K562 (cell line): ENCODE measurements at regions not wholly inside any gene's neighbourhood (a gene's known extent, or its start where the extent isn't known, plus 50 kb on each side); places are given as distances from the start of the nearest gene placed in this dataset.

ENCODE experiments used
- ATAC-seq: fragments of 200-7000 bp; cut with Tn5 transposase; 3 replicates; pipeline ENCODE4 v1.9.1; 2020; ENCODE audit warnings: moderate library complexity
- BruUV-seq: library from RNA; stranded (reverse); fragments of 400-500 nt; replicated peaks from 2 replicates; lab custom pipeline; 2021; lab: Mats Ljungman, UMichigan
- CTCF ChIA-PET: fragments of 300-600 bp; formaldehyde crosslinking; extraction: SDS; loops from one replicate; lab custom pipeline; 2021; ENCODE audit warnings: low intra/inter-chr PET ratio; lab: Yijun Ruan, JAX
- POLR2A ChIA-PET: fragments of 300-600, 350-650 bp; sonication (Branson Sonifier 250); formaldehyde crosslinking; extraction: SDS; loops from one replicate; lab custom pipeline; 2021; ENCODE audit warnings: antibody characterized with exemption, inconsistent platforms; lab: Yijun Ruan, JAX
- DNase-seq, 4 experiments: peaks; one replicate each; pipeline versions ENCODE4 v3.0.0 to v3.0.0-alpha.2; 2011 to 2018; ENCODE audit warnings: low spot score in 3 of 4, mixed read lengths in 3 of 4; ENCODE audit errors: extremely low read depth in 1 of 4
- FAIRE-seq: peaks from 2 replicates; lab custom pipeline; 2011; peaks lifted over from hg19 to GRCh38; lab: Jason Lieb, UNC
- H2AFZ ChIP-seq: 2 replicates; pipeline ENCODE4 v1.6.0; 2011; ENCODE audit warnings: low read depth, low read length, control low read depth, inconsistent platforms
- H3K27ac ChIP-seq: fragments of 200-600 bp; 3 replicates; pipeline ENCODE4 v1.8.0; 2011; ENCODE audit warnings: low read depth, mild to moderate bottlenecking, control low read depth, inconsistent platforms, low read length, moderate library complexity, mixed read lengths; ENCODE audit errors: extremely low read depth
- H3K27me3 ChIP-seq, 2 experiments: fragments of 300-600 bp in 1 of 2; 2 replicates in 1 of 2; 3 replicates in 1 of 2; pipeline versions ENCODE4 v1.6.0 to v1.8.0; 2011; ENCODE audit warnings: inconsistent platforms in 2 of 2, low read length in 2 of 2, mild to moderate bottlenecking in 1 of 2, mixed read lengths in 1 of 2, moderate library complexity in 1 of 2; ENCODE audit not compliant: control insufficient read depth in 2 of 2, insufficient read depth in 2 of 2
- H3K36me3 ChIP-seq: fragments of 300-600 bp; 3 replicates; pipeline ENCODE4 v1.8.0; 2011; ENCODE audit warnings: mild to moderate bottlenecking, low read length, inconsistent platforms; ENCODE audit not compliant: control insufficient read depth, insufficient read depth
- H3K4me1 ChIP-seq, 2 experiments: fragments of 200-600 bp in 1 of 2; replicated peaks in 1 of 2; 2 replicates in 1 of 2; 3 replicates in 1 of 2; pipeline versions ENCODE4 v1.5.1 to v1.8.0; 2011; ENCODE audit warnings: inconsistent platforms in 2 of 2, low read length in 2 of 2, mild to moderate bottlenecking in 1 of 2, mixed read lengths in 1 of 2, moderate library complexity in 1 of 2; ENCODE audit not compliant: control insufficient read depth in 2 of 2, insufficient read depth in 2 of 2
- H3K4me2 ChIP-seq: 2 replicates; pipeline ENCODE4 v1.6.1; 2011; ENCODE audit warnings: low read length, control low read depth, inconsistent platforms, mixed read lengths; ENCODE audit not compliant: insufficient read depth
- H3K4me3 ChIP-seq: fragments of 200-600 bp; sonication (generic), shearing (Covaris generic); 2 replicates; pipeline ENCODE4 v1.5.1; 2016; ENCODE audit warnings: control low read depth, inconsistent platforms
- H3K79me2 ChIP-seq: fragments of 200-600 bp; 3 replicates; pipeline ENCODE4 v1.8.0; 2011; ENCODE audit warnings: low read length, inconsistent platforms; ENCODE audit not compliant: control insufficient read depth, insufficient read depth
- H3K9ac ChIP-seq, 2 experiments: 2 replicates each; pipeline versions ENCODE4 v1.6.0 to v1.6.1; 2011; ENCODE audit warnings: low read depth in 2 of 2, low read length in 2 of 2, control low read depth in 1 of 2, inconsistent platforms in 1 of 2, mild to moderate bottlenecking in 1 of 2, mixed read lengths in 1 of 2; ENCODE audit not compliant: insufficient read depth in 1 of 2
- H3K9me1 ChIP-seq: one replicate; pipeline ENCODE4 v1.6.0; 2011; ENCODE audit warnings: inconsistent platforms, mild to moderate bottlenecking, low read length, moderate library complexity; ENCODE audit not compliant: control insufficient read depth, insufficient read depth
- H3K9me3 ChIP-seq: replicated peaks from 2 replicates; pipeline ENCODE4 v1.5.1; 2011; ENCODE audit warnings: low read depth, low read length, inconsistent platforms; ENCODE audit not compliant: control insufficient read depth, insufficient read depth
- H4K20me1 ChIP-seq: replicated peaks from 2 replicates; pipeline ENCODE4 v1.6.1; 2011; ENCODE audit warnings: low read length, inconsistent platforms, mixed read lengths; ENCODE audit not compliant: control insufficient read depth, insufficient read depth
- ARID3A ChIP-seq: IDR thresholded peaks from 2 replicates; pipeline ENCODE4 v1.6.1; 2012; ENCODE audit warnings: low read depth, low read length, improper control_type of control experiment, borderline replicate concordance
- CCAR2 ChIP-seq: fragments of 200-400 bp; formaldehyde crosslinking; IDR thresholded peaks from 2 replicates; pipeline ENCODE4 v1.6.1; 2017; ENCODE audit warnings: mild to moderate bottlenecking, low read depth, low read length
- E2F3 ChIP-seq: fragments of 250-450 bp; sonication (Bioruptor Pico); IDR thresholded peaks from 2 replicates; pipeline ENCODE4 v1.4.0; 2020; ENCODE audit warnings: mild to moderate bottlenecking
- EZH2 ChIP-seq: IDR thresholded peaks from 2 replicates; pipeline ENCODE4 v1.6.1; 2012; ENCODE audit warnings: low read depth, mild to moderate bottlenecking, inconsistent platforms, low read length, borderline replicate concordance
- GTF2E2 ChIP-seq: fragments of 200-800 bp; sonication (Bioruptor generic); IDR thresholded peaks from 2 replicates; pipeline ENCODE4 v1.6.1; 2016; ENCODE audit warnings: missing genetic modification characterization, missing compliant biosample characterization
- MCM3 ChIP-seq: fragments of 450-650 bp; IDR thresholded peaks from 2 replicates; pipeline ENCODE4 v1.6.1; 2016
- MCM7 ChIP-seq, 2 experiments: fragments of 450-650 bp; IDR thresholded peaks; 2 replicates each; pipeline ENCODE4 v1.6.1; 2016 to 2018
- MXD1 ChIP-seq: fragments of 250-450 bp; sonication (Bioruptor Pico); IDR thresholded peaks from 2 replicates; pipeline ENCODE4 v1.8.0; 2021; ENCODE audit warnings: borderline replicate concordance, mild to moderate bottlenecking, moderate library complexity; ENCODE audit not compliant: poor library complexity, severe bottlenecking
- NR4A1 ChIP-seq, 2 experiments: fragments of 250-450 bp in 1 of 2; fragments of 450-650 bp in 1 of 2; sonication (Bioruptor Pico) in 1 of 2; IDR thresholded peaks; 2 replicates each; pipeline versions ENCODE4 v1.4.0 to v1.6.1; 2016 to 2020; ENCODE audit warnings: mild to moderate bottlenecking in 2 of 2, missing compliant biosample characterization in 1 of 2, missing genetic modification characterization in 1 of 2, moderate library complexity in 1 of 2
- SMAD4 ChIP-seq: fragments of 250-450 bp; sonication (Bioruptor Pico); conservative IDR thresholded peaks from 2 replicates; pipeline ENCODE4 v1.8.0; 2021; ENCODE audit warnings: inconsistent platforms, mild to moderate bottlenecking, moderate library complexity
- STAG1 ChIP-seq: sonication (generic); formaldehyde crosslinking; IDR thresholded peaks from 2 replicates; pipeline ENCODE4 v1.5.0; 2020; ENCODE audit warnings: missing genetic modification reagents, borderline replicate concordance
- U2AF2 ChIP-seq: fragments of 200-400 bp; formaldehyde crosslinking; optimal IDR thresholded peaks from 2 replicates; pipeline ENCODE3; 2017; ENCODE audit warnings: low read depth, mild to moderate bottlenecking, low read length
- ZNF140 ChIP-seq: fragments of 250-450 bp; sonication (Bioruptor Pico); IDR thresholded peaks from 2 replicates; pipeline ENCODE4 v1.8.0; 2021; ENCODE audit warnings: moderate library complexity, mild to moderate bottlenecking, inconsistent platforms
- WGBS: fragments of 100-300 bp; shearing (Covaris generic); methylation state at CpG from one replicate; pipeline ENCODE4 v1.1.6; 2016; ENCODE audit warnings: low coverage, mixed read lengths; ENCODE audit not compliant: insufficient coverage; ENCODE audit errors: missing lambda C conversion rate; 5-methylcytosine and 5-hydroxymethylcytosine counted together
- in situ Hi-C: fragments of 300-500 bp; cut with MboI; formaldehyde crosslinking; loops from 4 replicates; pipeline ENCODE4 v1.15.0; 2018; ENCODE audit warnings: inconsistent platforms, mixed read lengths
- intact Hi-C: fragments of 100-400 bp; cut with micrococcal nuclease; formaldehyde crosslinking; loops from 2 replicates; pipeline ENCODE4 v1.14.2; 2022

GRCh38 chr6:169378620-169379381 lies 125.2 kb upstream of the THBS2 start:
- Histone ChIP-seq H3K4me2 (no peak overlapping the region), H4K20me1 (no peaks in the 10 kb centered on the region), H3K9me3 (no peaks in the 10 kb centered on the region), H3K27ac (no peak overlapping the region), H3K9me1 (no peaks in the 10 kb centered on the region), H2AFZ (no peak overlapping the region), H3K4me1 (no peaks in the 10 kb centered on the region), H3K4me3 (no peak overlapping the region), H3K27me3 (peaks cover 25 to 44% of the 10 kb centered on the region in 2 experiments; a peak in 4 of 5 replicates), H3K36me3 (no peaks in the 10 kb centered on the region), H3K79me2 (no peaks in the 10 kb centered on the region), H3K9ac (no peak overlapping the region)
- intact Hi-C loops, result no loop called here
- 2% methylated on average over 22 of the region's 22 CpGs for WGBS
- no TSS peak for BruUV-seq
- ATAC-seq (no peak), DNase-seq (no peak), FAIRE-seq (no peak)
- ChIA-PET CTCF (no interaction called here), POLR2A (no interaction called here)
- in situ Hi-C loops, result no loop called here
- TF ChIP-seq E2F3 (no peak), MCM3 (0 out of 2 replicates have a peak, but pooled peaks have one; percentile 18), EZH2 (no peak)

- Histone ChIP-seq H2AFZ (no peak overlapping the region), H3K9ac (no peak overlapping the region), H3K9me1 (no peaks in the 10 kb centered on the region), H3K4me1 (no peaks in the 10 kb centered on the region), H3K9me3 (no peaks in the 10 kb centered on the region), H3K4me2 (no peak overlapping the region), H4K20me1 (no peaks in the 10 kb centered on the region), H3K4me3 (no peak overlapping the region), H3K27me3 (peaks cover 25 to 38% of the 10 kb centered on the region in 2 experiments; a peak in 4 of 5 replicates), H3K36me3 (no peaks in the 10 kb centered on the region), H3K79me2 (no peaks in the 10 kb centered on the region), H3K27ac (no peak overlapping the region)
- no peak for FAIRE-seq
- 0% methylated on average over 8 of the region's 10 CpGs for WGBS
- in situ Hi-C loops, result no loop called here
- no TSS peak for BruUV-seq
- ATAC-seq, result no peak
- ChIA-PET CTCF (no interaction called here), POLR2A (no interaction called here)
- intact Hi-C loops, result no loop called here
- no peak for DNase-seq
- no peak for TF ChIP-seq GTF2E2 (tag)
- TF ChIP-seq ARID3A, result no peak
- no peak for TF ChIP-seq STAG1 (CRISPR knock-in tag)
- TF ChIP-seq CCAR2, result no peak
- TF ChIP-seq ZNF140 (CRISPR knock-in tag), result no peak
- no peak for TF ChIP-seq MXD1 (CRISPR knock-in tag)
- no peak for TF ChIP-seq MCM7 (IDR thresholded peaks at IDR 0.05)
- no peak for TF ChIP-seq SMAD4
- TF ChIP-seq U2AF2, result no peak
- TF ChIP-seq NR4A1 (CRISPR knock-in tag; IDR thresholded peaks at IDR 0.05), result no peak
- no peak for TF ChIP-seq NR4A1 (tag; IDR thresholded peaks at IDR 0.05)
These were observed 122.8 kb upstream of the THBS2 start for GRCh38 chr6:169376458-169376857.
